GM21737 (cell line): ENCODE measurements at regions not wholly inside any gene's neighbourhood (a gene's known extent, or its start where the extent isn't known, plus 50 kb on each side); places are given as distances from the start of the nearest gene placed in this dataset.
A peak's percentile ranks its signal among the peaks of the same experiment; 100 is the strongest.
"Not testable (repeated sequence)": the region's sequence is repeated elsewhere in the genome, so short reads cannot be mapped to it uniquely, and the experiment has no call there.

ENCODE experiments used
- ATAC-seq: cut with Tn5 transposase; IDR thresholded peaks from one replicate; pipeline ENCODE4 v1.9.1; 2021; ENCODE audit warnings: mild to moderate bottlenecking, moderate library complexity; ENCODE audit not compliant: unreplicated experiment

DNA sequence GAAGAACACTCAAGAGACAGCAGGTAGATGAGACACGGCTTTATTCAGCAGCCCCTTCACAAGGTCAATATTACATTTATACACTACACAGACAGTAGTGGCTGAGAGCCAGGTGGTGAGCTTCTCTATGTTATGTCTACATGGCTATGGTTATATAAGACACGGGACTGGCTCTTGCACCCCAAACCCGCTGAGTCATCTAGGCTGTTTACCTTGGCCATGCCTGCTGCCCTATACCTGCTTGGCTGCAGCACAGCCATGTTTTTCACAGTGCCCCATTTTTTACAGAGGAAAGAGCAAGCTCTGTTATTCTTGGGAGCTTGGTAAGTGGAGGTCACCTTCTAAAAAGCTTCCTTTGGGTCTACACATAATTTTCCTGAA lies 231.6 kb downstream of the IGSF11 start:
- no peak for ATAC-seq

GRCh38 chr3:118805007-118805406 lies 229.6 kb downstream of the IGSF11 start:
- no peak for ATAC-seq

GRCh38 chr3:118806423-118806822 lies 228.2 kb downstream of the IGSF11 start:
- ATAC-seq, result no peak

- ATAC-seq, result not testable (repeated sequence)
Observed at GRCh38 chr3:118807349-118807748, 227.3 kb downstream of the IGSF11 start.

GRCh38 chr3:118808723-118809122 lies 225.9 kb downstream of the IGSF11 start:
- no peak for ATAC-seq

GRCh38 chr3:118809696-118810498 lies 224.7 kb downstream of the IGSF11 start:
- no peak for ATAC-seq

DNA sequence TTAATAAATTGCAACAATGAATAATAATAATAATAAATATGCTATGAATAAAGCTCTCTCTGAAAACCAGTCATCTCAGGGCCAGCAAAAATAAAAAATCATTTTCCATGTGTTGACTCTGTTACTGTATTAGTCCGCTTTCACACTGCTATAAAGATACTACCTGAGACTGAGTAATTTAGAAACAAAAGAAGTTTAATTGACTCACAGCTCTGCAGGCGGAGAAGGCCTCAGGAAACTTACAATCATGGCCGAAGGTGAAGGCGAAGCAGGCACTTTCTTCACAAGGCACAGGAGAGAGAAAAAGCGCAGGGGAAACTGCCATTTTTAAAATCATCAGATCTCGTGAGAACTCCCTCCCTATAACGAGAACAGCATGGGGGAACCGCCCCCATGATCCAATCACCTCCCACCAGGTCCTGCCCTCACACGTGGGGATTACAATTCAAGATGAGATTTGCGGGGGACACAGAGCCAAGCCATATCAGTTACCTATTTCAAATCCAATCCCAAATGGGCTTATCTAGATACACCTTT lies 224.1 kb downstream of the IGSF11 start:
- no peak for ATAC-seq

- ATAC-seq, result no peak
Observed at GRCh38 chr3:118811236-118811732, 223.4 kb downstream of the IGSF11 start.

- ATAC-seq, result no peak
Observed at GRCh38 chr3:118813472-118813871, 221.2 kb downstream of the IGSF11 start.

- peak; percentile 67 for ATAC-seq
Observed at GRCh38 chr3:118817748-118818165, 216.9 kb downstream of the IGSF11 start.

DNA sequence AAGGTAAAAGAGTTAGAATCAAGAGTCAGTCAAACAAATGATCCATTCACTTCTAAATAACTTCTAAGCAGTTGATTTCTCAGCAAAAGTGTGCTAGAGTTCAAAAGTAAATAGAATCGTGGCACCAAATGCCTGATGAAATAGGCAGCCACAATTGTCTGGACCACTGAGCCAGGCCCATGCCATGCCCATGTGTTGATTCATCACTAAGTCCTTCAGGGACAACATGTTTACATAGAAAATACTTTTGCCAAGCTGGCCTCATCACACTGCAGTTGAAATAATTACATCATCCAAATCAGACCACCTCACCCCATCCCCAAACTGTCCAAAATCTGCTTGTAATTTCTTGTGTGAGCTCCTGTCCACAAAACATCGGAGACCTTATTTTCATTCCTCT lies 216.3 kb downstream of the IGSF11 start:
- no peak for ATAC-seq

DNA sequence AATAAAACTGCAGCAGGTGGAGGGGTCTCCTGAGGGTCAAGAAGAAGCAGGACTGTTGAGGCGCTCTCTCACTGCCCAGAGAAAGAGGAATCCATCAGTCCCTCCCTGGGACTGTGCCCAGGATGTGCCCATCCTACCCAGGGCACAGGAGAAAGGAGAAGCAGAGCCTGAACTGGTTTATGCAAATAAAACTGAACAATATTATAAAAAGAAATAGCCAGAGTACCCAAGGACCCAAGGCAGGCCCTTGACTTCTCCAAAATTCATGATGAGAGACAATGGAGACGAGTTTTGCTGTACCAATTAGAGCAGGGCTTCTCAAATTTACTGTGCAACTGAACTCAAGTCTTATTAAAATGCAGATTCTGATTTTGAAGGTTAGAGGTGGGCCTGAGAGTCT lies 211.0 kb downstream of the IGSF11 start:
- no peak for ATAC-seq

GRCh38 chr3:118827446-118827845 lies 207.2 kb downstream of the IGSF11 start:
- no peak for ATAC-seq

- no peak for ATAC-seq
Observed at GRCh38 chr3:118828351-118828750, 206.3 kb downstream of the IGSF11 start.

GRCh38 chr3:118833075-118833474 lies 201.6 kb downstream of the IGSF11 start:
- no peak for ATAC-seq

- ATAC-seq, result no peak
Observed at GRCh38 chr3:118838871-118839270, 195.8 kb downstream of the IGSF11 start.

GRCh38 chr3:118842147-118842863 lies 192.3 kb downstream of the IGSF11 start:
- ATAC-seq, result no peak

DNA sequence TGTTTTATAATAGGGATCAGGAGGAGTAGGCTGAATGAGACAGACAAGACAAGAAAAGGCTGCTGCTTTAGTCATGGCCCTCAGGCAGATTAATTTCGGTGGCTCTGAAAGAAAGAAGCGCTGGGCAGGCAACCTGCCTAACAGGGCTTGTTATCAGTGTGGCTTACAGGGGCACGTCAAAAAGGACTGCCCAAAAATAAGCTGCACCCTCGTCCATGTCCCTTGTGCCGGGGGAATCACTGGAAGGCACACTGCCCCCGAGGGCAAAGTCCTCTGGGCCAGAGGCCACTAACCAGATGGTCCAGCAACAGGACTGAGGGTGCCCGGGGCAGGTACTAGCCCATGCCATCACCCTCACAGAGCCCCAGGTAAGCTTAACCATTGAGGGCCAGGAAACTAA lies 188.5 kb downstream of the IGSF11 start:
- no peak for ATAC-seq
